ENCODE measurements at regions not wholly inside any gene's neighbourhood (a gene's known extent, or its start where the extent isn't known, plus 50 kb on each side); places are given as distances from the start of the nearest gene placed in this dataset.

DNA sequence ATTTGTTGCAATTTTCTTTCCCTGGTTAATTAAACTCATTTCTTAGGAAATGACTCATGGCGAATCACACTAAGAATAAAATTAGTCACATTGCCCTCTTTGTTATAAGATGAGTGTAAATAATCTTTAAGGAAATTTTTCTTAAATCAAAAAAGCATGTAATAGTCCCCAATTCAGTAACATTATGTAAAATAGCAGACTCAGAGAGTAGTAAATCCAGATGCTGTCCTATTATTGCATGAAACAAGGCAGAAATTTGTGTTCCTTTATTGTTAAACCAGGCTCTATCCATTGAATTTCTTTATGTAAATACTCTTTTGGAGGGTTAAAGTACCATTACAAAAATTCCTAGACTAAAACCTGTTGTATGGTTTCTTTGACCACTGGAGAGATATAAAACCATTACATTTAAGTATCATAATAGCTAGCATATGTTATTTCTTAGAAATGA is 154.5 kb upstream of the C1orf87 start (continued):
- TF ChIP-seq, protein P1, sequence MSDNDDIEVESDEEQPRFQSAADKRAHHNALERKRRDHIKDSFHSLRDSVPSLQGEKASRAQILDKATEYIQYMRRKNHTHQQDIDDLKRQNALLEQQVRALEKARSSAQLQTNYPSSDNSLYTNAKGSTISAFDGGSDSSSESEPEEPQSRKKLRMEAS (IDR thresholded peaks at IDR 0.05), result no peak

DNA sequence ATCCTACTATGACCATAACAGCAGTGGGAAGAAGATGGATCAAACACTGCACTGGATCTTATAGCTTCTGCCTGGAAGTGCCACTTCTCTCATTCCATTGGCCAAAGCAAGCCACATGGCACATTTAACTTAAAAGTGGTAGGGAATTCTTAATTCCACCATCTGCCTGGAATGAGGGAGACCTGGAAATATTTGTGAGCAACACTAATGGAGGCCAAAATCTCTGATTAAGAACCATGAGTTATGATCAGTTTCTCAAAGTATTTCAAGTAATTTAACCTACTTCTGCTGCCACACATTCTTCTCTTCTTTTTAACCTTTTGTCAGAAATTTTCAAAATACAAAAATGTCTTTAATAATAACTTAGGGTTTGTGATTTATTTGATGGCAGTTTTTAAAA is 154.0 kb upstream of the C1orf87 start:
- Histone ChIP-seq H4K91ac (replicated peaks; ENCODE audit: insufficient read length, low read length) (no peak overlapping the region), H3K14ac (ENCODE audit: insufficient read length) (no peak overlapping the region), H3K27me3 (replicated peaks in 1 of 4; ENCODE audit: control insufficient read depth in 3 of 4, extremely low read depth in 1 of 4, insufficient read depth in 3 of 4, low read length in 3 of 4) (no peaks in the 10 kb centered on the region), H3K4me3 (ENCODE audit: extremely low read depth in 1 of 4, insufficient read depth in 2 of 4, low read depth in 3 of 4, low read length in 4 of 4) (no peak overlapping the region), H3K36me3 (ENCODE audit: control insufficient read depth in 2 of 4, insufficient read depth in 4 of 4, low read length in 3 of 4) (no peaks in the 10 kb centered on the region), H3K4me1 (replicated peaks in 1 of 4; ENCODE audit: control insufficient read depth in 3 of 4, insufficient read depth in 4 of 4, low read length in 3 of 4) (no peaks in the 10 kb centered on the region), H3K4me2 (ENCODE audit: insufficient read depth in 1 of 2, low read depth in 2 of 2, low read length in 2 of 2) (no peak overlapping the region), H2BK15ac (ENCODE audit: low read length) (no peak overlapping the region), H2BK12ac (ENCODE audit: low read depth, low read length) (no peak overlapping the region), H4K20me1 (replicated peaks in 1 of 2; ENCODE audit: control insufficient read depth in 1 of 2, insufficient read depth in 2 of 2, low read length in 2 of 2) (no peaks in the 10 kb centered on the region), H3K23ac (ENCODE audit: insufficient read length) (no peak overlapping the region), H2AFZ (ENCODE audit: low read length) (no peak overlapping the region), H3K18ac (ENCODE audit: extremely low read depth, low read length) (no peak overlapping the region), H3K27ac (ENCODE audit: low read depth, low read length) (no peak overlapping the region), H3K9me3 (ENCODE audit: insufficient read depth in 2 of 2, low read depth in 1 of 2, low read length in 1 of 2) (no peaks in the 10 kb centered on the region), H2BK20ac (ENCODE audit: low read length) (no peak overlapping the region), H3K56ac (replicated peaks; ENCODE audit: insufficient read length, low read depth, low read length) (no peak overlapping the region), H3K79me2 (ENCODE audit: control insufficient read depth in 1 of 2, insufficient read depth in 2 of 2, low read length in 2 of 2) (no peaks in the 10 kb centered on the region), H3K23me2 (ENCODE audit: low read depth, low read length) (no peaks in the 10 kb centered on the region), H2BK120ac (replicated peaks; ENCODE audit: low read depth, low read length) (no peak overlapping the region), H3K79me1 (ENCODE audit: low read depth, low read length) (no peaks in the 10 kb centered on the region), H3K4ac (replicated peaks; ENCODE audit: insufficient read length, low read depth, low read length) (no peak overlapping the region), H2BK5ac (ENCODE audit: low read depth, low read length) (no peak overlapping the region), H4K8ac (ENCODE audit: extremely low read depth, insufficient read depth, low read length) (no peak overlapping the region), H2AK5ac (ENCODE audit: low read depth, low read length) (no peak overlapping the region), H4K5ac (ENCODE audit: insufficient read length, low read depth, low read length) (no peak overlapping the region), H3K9ac (replicated peaks in 1 of 4; ENCODE audit: extremely low read depth in 1 of 4, low read depth in 3 of 4, low read length in 3 of 4) (no peak overlapping the region)
- TF ChIP-seq SP1 (IDR thresholded peaks at IDR 0.05; ENCODE audit: low read depth, low read length) (no peak), POLR2AphosphoS5 (IDR thresholded peaks at IDR 0.05; ENCODE audit: low read depth, low read length) (no peak), CHD2 (IDR thresholded peaks at IDR 0.05; ENCODE audit: low read length) (no peak), POU5F1 (IDR thresholded peaks at IDR 0.05; ENCODE audit: low read depth, low read length) (no peak), HDAC2 (IDR thresholded peaks at IDR 0.05; ENCODE audit: borderline replicate concordance in 1 of 2, low read depth in 2 of 2, low read length in 2 of 2) (no peak), KDM1A (IDR thresholded peaks at IDR 0.05; ENCODE audit: borderline replicate concordance, low read length) (no peak), FOSL1 (IDR thresholded peaks at IDR 0.05; ENCODE audit: insufficient read depth, low read depth, low read length) (no peak), GTF2F1 (IDR thresholded peaks at IDR 0.05; ENCODE audit: borderline replicate concordance, low read depth, low read length) (no peak), GABPA (IDR thresholded peaks at IDR 0.05; ENCODE audit: borderline replicate concordance, insufficient read depth, low read length) (no peak), TCF12 (IDR thresholded peaks at IDR 0.05; ENCODE audit: low read depth, low read length) (no peak), RNF2 (IDR thresholded peaks at IDR 0.05; ENCODE audit: borderline replicate concordance, low read depth, low read length, missing control alignments, poor library complexity, severe bottlenecking) (no peak)
- TF ChIP-seq, protein P2, sequence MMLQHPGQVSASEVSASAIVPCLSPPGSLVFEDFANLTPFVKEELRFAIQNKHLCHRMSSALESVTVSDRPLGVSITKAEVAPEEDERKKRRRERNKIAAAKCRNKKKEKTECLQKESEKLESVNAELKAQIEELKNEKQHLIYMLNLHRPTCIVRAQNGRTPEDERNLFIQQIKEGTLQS (IDR thresholded peaks at IDR 0.05; ENCODE audit: insufficient read depth, low read depth, low read length), result no peak
- POLR2A ChIA-PET (ENCODE audit: partially characterized antibody), result no interaction called here
- CTCF ChIA-PET (ENCODE audit: partially characterized antibody), result no interaction called here
- no peak for FAIRE-seq
- DNase-seq (ENCODE audit: low read depth in 1 of 2, low spot score in 2 of 2), result no peak
